DOHH2 (cell line): ENCODE measurements at regions not wholly inside any gene's neighbourhood (a gene's known extent, or its start where the extent isn't known, plus 50 kb on each side); places are given as distances from the start of the nearest gene placed in this dataset.
"Not testable (repeated sequence)": the region's sequence is repeated elsewhere in the genome, so short reads cannot be mapped to it uniquely, and the experiment has no call there.

Experiments
- CTCF ChIP-seq: fragments of 200-600 bp; sonication (generic); IDR thresholded peaks from one replicate; pipeline ENCODE4 v1.5.1; 2014; ENCODE audit warnings: antibody characterized with exemption, mild to moderate bottlenecking, low read depth, low read length; ENCODE audit not compliant: poor library complexity, severe bottlenecking
- EZH2phosphoT487 ChIP-seq: fragments of 200-600 bp; sonication (generic); IDR thresholded peaks from 2 replicates; pipeline ENCODE4 v1.6.1; 2017; ENCODE audit warnings: borderline replicate concordance, mild to moderate bottlenecking, antibody characterized with exemption, low read length, moderate library complexity, mixed read lengths

- not testable (repeated sequence) for TF ChIP-seq CTCF, EZH2phosphoT487
These were observed 1581.8 kb downstream of the FOXD4L5 start for GRCh38 chr9:63703138-63703665.
